ENCODE measurements at regions not wholly inside any gene's neighbourhood (a gene's known extent, or its start where the extent isn't known, plus 50 kb on each side); places are given as distances from the start of the nearest gene placed in this dataset.
"Not testable (repeated sequence)": the region's sequence is repeated elsewhere in the genome, so short reads cannot be mapped to it uniquely, and the experiment has no call there.

DNA sequence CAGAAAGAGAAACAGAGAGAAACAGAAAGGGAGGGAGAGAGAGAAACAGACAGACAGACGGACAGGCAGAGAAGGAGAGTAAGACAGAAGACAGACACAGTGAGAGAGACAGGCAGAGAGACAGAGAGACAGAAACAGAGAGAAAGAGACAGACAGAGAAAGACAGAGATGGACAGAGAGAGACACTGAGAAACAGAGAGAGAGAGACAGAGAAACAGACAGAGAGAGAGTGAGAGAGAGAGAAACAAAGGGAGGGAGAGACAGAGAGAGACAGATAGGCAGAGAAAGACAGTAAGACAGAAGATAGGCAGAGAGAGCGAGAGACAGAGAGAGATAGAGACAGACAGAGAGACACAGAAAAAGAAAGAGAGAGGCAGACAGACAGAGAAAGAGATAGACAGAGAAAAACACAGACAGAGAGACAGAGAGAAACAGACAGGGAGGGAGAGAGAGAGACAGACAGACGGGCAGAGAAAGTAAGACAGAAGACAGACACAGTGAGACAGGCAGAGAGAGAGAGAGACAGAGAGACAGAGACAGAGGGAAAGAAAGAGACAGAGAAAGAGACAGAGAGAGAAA is 753.4 kb upstream of the DEFB115 start:
- DNase-seq (ENCODE audit: low spot score) (no peak), ATAC-seq (no peak)
- intact Hi-C loops (cut with DNase I) = no loop called here

DNA sequence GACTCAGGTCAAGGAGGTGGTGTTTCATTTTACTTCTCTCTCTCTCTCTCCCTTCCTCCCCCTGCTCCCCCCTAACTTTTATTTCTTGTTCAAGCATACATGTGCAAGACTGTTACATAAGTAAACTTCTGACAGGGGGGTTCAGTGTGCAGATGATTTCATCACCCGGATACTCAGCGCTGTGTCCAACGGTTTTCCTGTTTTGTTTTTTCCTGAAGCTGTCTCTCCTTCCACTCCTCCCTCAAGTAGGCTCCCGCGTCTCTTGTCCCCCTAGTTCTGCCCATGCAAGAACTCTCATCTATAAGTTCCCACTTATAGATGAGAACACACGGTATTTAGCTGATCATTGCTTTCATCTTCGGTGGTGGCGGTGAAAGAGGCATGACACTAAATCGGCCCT is 751.9 kb upstream of the DEFB115 start:
- intact Hi-C loops (cut with DNase I) = no loop called here
- ATAC-seq = no peak

DNA sequence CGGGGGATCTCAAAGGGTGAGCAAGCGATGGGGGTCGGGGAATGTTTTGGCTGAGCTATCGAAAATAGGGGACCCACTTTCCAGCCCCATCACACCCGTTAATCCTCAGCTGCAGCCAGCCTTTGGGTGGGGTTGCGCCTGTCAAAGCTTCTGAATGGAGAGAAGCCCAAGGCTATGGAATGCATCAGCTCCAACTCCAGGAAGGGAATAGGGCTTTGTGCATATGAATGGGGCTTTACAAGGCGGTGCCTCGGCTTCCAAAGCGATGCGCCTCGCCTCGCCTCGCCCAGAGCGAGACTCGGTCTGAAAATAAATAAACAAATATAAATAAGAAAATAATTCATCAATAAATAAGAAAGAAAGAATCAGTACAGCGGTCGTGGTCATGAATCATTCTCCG is 751.4 kb upstream of the DEFB115 start:
- no peak for ATAC-seq
- DNase-seq (ENCODE audit: low spot score) = no peak
- intact Hi-C loops (cut with DNase I) = no loop called here

More for the DNA sequence above, 751.9 kb upstream of the DEFB115 start:
- DNase-seq (ENCODE audit: low spot score) = no peak

DNA sequence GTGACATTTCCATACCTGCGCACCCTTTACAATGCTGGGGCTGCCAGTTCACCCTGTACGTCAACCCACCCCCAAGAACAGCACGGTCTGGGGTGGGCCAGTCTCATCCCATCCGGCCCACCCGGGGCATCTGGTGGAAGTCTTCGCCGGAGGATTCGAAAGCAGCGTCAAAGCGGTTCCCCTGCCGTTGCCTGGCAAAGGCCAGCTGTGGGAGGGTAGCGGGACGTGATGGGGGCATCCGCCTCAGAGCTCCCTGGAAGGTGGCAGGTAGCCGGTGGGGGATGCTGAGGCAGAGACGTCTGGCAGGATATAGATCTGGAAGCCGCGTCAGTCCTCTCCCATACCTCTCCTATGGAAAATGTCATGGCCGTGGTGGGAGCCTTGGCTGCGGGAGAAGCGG is 749.1 kb upstream of the DEFB115 start:
- intact Hi-C loops (cut with DNase I); ATAC-seq; DNase-seq (ENCODE audit: low spot score): not testable (repeated sequence)

DNA sequence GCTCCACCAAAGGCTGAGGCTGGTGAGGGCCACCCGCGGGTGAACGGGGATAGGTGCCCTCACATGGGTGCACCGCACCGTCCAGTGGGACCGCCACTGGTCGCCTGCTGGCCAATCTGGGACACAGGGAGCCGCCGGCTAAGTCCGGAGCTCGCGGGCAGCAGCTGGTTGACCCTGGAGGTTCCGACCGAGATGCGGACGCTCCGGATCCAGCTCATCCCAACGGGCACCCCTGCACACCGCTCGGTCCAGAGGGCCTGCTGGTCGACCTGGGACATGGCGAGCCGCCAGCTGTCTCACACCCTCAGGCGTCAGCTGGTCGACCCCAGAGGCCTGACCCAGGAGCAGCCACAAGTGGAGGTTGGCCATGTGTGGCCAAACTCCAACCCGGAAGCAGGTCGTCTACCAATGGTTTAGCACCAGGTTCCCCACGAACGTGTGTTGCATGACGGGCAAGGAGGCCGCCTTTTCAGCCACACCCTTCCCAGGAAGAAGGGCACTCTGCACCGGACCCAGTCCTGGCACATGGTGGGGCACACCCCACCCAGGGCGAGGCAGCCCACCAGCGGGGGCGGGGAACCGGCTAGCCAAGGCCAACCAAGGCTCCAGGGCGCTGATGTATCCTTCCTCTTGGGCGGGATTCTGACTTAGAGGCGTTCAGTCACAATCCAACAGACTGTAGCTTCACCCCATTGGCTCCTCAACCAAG is 746.0 kb upstream of the DEFB115 start:
- intact Hi-C loops (cut with DNase I) = no loop called here
- no peak for DNase-seq (ENCODE audit: low spot score)
- no peak for ATAC-seq

DNA sequence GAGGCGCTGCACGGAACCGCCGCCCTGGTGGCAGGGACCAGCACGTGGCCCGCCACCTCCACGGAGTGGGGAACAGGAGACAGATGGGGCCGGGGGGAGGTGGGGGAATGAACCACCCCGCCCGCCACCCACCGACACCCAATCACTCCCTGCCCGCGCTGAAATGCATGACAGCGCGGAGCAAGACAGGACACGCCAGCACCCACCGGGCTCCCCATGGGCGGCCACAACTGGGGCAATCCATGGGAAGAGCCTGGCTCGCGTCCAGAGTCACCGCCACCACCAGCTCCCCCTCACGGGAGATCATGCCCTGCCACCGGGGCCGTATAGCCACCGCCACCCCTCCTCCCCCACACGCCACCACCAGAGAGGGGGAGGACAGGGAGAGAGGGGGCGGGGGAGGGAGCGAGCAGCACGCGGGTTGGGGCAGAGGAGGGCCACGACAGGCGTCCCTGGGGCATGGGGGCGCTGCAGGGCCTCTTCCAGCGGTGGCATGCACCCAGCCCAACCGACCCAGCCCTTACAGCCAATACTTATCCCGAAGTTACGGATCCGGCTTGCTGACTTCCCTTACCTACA is 744.3 kb upstream of the DEFB115 start:
- no peak for ATAC-seq
- DNase-seq (ENCODE audit: low spot score) = no peak
- intact Hi-C loops (cut with DNase I) = no loop called here

DNA sequence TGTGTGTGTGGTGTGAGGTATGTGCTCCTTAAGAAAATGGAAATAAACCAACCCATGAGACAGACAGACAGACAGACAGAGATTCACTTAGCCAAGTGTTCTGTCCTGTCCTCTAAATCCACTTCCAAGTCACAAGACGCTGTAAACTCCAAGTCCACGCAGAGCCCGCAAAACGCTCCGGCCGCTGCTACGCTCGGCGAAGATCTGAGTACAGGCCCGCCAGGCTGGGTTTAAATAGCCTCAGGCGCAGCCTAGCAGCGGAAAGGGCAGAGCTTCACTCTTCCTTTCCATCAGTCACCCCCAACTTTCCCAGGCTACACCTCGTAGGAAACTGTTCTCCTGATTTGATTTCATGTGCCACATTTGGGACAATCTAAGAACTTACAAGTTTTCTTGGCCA is 741.5 kb upstream of the DEFB115 start:
- DNase-seq (ENCODE audit: low spot score); ATAC-seq; intact Hi-C loops (cut with DNase I): not testable (repeated sequence)

DNA sequence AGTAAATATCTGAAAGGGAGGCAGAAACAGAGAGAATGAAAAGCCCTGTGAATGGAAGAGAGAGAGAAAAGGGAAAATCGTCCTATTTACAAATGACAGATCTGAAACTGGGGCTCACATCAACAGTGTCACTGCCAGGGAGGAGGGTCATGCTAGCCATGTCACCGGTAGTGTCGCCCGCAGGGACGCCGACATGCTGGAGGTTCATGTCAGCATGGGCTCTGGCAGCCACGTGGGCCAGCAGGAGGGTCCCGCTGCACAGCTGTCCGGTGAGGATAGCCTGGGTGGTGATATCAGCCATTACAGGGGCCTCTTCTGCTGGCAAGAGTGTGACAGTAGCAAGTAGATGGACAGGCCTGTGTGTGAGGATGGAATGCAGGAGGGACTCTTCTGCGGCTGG is 738.6 kb upstream of the DEFB115 start:
- DNase-seq (ENCODE audit: low spot score); intact Hi-C loops (cut with DNase I); ATAC-seq: not testable (repeated sequence)

DNA sequence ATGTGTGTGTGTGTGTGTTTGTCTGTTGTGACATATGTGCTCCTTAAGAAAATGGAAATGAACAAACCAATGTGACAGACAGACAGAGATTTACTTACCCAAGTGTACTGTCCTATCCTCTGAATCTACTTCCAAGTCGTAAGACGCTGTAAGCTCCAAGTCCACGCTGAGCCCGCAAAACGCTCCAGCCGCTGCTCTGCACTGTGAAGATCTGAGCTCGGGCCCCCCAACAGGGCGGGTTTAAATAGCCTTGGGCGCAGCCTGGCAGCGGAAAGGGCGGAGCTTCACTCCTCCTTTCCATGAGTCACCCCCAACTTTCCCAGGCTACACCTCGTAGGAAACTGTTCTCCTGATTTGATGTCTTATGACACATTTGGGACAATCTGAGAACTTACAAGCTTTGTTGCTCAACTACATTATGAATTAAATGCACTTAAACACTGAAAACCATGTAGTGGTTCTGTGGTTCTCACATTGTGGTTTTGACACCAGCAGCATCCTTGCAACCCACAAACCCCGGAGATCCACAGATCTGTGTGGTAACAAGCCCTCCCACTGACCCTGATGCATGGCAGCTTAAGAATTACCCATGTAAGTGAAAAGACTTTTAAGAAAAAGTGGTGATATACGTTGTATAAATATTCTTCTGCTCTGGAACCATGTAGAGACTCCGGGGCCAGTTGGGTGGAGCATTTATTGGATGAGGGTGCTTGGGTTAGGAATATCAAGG is 735.6 kb upstream of the DEFB115 start:
- DNase-seq (ENCODE audit: low spot score); ATAC-seq; intact Hi-C loops (cut with DNase I): not testable (repeated sequence)

DNA sequence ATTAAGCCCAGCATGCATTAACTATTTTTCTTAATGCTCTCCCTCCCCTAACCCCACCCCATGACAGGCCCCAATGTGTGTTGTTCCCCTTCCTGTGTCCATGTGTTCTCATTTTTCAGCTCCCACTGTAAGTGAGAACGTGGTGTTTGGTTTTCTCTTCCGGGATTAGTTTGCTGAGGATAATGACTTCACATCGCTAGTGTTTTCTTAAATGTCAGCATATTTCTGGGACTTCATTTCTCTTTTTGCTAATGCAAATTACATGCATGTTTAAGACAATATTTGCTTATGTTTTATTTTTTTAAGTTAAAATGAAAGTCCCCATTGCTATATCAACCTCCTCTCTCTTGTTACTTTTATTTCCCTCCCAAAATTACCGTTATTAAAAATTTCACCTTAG is 733.3 kb upstream of the DEFB115 start:
- ATAC-seq; DNase-seq (ENCODE audit: low spot score); intact Hi-C loops (cut with DNase I): not testable (repeated sequence)

DNA sequence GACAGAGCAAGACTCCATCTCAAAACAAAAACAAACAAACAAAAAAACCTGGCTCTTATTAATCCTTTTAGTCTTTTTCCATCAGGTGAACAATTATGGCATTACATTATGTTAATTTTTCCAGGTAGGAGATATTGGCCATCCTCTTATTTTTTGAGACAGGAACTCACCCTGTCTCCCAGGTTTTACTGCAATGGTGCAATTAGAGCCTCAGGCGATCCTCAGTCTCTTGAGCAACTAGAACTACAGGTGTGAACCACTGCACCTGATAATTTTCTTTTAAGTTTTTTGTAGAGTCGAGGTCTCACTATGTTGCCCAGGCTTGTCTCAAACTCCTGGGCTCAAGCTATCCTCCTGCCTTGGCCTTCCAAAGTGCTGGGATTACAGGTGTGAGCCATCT is 732.7 kb upstream of the DEFB115 start:
- intact Hi-C loops (cut with DNase I); DNase-seq (ENCODE audit: low spot score); ATAC-seq: not testable (repeated sequence)

DNA sequence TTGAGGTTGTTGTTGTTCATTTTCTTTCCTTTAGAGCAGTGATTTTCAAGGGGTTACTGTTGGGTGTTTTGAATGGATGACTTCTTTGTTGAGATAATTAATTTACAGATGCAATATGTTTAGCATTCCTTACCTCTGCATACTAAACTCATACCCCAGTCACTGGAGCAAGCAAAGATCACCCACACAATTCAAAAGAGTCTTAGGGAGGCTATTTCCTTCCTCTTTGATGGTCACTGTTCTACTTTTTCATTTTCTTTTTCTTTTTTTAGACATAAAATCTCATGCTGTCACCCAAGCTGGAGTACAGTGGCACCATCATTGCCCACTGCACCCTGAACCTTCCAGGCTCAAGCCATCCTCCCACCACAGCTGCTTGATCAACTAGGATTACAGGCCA is 723.8 kb upstream of the DEFB115 start:
- DNase-seq (ENCODE audit: low spot score); intact Hi-C loops (cut with DNase I); ATAC-seq: not testable (repeated sequence)

DNA sequence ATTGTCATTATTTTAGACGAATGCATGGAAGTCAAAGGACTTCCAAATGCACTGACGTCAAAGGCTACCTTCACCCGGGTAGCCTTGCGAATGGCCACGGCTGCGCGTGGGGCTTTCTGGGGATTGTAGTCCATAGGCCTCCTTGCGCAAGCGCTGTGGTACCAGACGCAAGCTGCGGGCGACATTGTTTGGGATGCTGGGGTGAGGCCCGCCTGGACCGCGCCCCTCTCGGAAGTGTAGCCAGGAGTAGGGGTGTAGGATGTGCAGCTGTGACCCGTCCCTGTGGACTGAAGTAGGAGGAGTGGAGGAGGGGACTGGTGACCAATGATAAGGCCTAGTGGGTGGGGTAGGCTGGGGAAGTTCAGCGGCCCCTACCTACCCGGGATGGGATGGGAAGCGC is 720.0 kb upstream of the DEFB115 start:
- DNase-seq (ENCODE audit: low spot score); intact Hi-C loops (cut with DNase I): not testable (repeated sequence)
- peak; percentile 50 for ATAC-seq

DNA sequence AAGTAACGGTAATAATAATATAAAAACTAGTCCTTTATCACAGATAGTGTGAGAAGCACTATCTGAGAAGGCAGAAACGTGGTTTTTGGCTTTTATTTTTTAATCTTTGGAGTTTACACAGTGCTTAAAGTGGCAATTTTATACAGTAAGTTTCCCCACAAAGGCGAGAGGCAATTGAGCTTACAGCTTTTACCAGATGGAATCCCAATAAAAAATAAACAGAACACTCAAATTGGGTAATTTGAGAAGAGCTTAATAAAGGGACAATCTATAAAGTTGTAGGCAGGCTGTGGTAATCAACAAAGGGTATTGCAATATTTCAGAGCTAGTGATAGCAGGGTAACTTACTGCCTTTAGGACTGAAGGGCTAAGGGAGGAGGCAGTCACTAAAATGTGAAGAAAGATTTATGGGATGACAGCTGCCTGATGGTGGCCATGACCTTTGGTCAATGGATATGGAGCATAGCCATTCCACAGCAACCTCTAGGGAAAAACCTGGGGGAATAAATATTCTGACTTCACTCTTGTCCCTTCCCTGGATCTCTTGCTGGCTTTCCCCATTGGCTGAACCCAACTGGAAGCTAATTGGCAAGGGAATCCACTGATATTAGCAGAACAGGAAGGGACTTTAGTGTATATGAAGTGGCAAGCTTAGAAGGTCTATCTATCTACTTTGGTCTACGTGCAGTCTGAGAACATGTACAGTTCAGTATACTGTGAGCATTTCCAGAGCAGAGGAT is 717.0 kb upstream of the DEFB115 start:
- DNase-seq (ENCODE audit: low spot score); ATAC-seq: not testable (repeated sequence)

DNA sequence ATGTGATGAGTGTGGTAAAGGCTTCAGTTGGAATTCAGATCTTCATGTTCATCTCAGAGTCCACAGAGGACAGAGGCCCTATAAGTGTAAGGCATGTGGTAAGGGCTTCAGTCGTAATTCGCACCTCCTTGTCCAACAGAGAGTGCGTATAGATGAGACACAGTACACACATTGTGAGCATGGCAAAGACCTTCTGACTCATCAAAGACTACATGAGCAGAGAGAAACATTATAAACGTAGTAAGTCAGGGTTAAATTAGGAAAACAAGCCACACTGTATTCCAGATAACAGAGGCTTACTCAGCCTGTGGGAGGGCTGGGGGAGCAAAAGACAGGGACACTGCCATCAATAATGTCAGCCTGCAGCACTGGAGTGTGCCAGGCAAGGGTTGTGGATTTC is 706.2 kb upstream of the DEFB115 start:
- ATAC-seq; DNase-seq (ENCODE audit: low spot score); intact Hi-C loops (cut with DNase I): not testable (repeated sequence)

More for the DNA sequence above, 717.0 kb upstream of the DEFB115 start:
- intact Hi-C loops (cut with DNase I) = not testable (repeated sequence)

DNA sequence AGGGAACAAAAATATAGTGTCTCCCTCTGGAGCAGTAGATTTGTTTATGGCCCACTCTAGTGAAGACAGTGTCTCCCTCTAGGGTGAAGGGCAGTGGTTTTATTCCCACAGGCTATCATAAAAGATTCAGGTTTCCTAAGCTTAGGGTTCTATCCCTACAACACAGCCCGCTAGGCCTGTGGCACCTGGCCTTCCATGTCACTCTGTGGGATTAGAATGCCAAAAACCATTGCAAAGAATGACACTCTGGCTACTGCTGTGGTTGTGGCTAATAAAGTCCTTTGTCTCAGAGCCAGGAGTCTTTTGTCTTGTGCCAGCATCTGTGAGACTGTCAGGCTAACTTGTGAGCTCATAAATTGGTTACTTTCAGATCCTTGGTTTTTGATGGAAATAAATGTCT is 700.7 kb upstream of the DEFB115 start:
- DNase-seq (ENCODE audit: low spot score); intact Hi-C loops (cut with DNase I); ATAC-seq: not testable (repeated sequence)

DNA sequence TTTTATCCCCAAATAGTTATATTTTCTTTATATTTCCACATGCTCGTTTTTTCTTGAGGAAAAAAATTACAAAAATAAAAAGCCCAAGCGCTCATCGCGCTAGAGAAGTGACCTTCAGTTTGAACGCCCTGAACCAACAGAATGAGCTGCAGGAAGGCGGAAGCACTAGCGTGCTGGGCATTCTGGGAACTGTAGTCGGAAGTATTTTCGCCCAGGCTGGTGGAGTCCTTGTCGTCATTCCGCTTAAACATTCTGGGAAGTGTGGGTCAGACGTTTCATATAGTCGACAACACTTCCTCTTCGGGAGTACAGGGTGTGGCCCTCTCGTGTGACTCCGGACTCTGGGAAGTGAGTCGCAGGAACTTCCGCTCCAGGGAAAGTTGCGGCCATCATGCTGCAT is 692.4 kb upstream of the DEFB115 start:
- intact Hi-C loops (cut with DNase I); DNase-seq (ENCODE audit: low spot score); ATAC-seq: not testable (repeated sequence)

DNA sequence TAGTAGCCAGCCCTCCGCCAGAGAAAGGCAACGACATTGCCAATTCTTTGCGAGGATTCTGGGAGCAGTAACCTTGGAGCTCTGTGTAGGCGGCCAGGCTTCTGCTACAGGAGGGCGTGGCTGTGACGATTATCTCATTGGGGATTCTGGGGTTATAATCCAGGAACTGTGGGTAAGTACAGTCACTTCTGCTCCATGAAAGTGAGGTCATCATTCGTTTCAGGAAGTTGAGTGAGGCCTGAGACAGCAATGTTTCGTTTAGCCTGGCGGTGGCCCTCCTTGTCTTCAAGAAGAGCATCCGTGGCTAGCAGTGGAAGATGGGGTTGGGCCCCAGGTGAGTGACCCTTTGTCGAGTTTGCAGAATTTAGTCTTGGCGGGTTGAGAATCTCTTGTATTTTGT is 687.6 kb upstream of the DEFB115 start:
- DNase-seq (ENCODE audit: low spot score); ATAC-seq; intact Hi-C loops (cut with DNase I): not testable (repeated sequence)

DNA sequence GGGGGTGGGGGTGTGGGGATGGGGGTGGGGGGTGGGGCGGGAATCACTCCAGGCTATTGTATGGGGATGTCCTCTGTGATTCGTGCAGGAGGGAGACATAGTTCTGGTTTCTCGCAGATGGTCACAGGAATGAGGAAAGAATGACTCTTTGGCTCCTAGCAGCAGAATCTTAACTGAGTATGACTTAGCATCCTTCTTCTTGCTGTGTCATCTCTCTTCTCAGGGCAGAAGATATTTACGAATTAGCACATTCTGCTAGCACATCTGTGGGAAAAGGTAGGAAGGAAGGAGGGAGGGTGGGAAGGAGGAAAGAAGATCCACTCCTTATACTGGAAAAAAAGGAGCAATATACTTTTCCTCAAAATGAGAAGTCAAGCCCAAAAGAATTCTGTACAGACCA is 686.8 kb upstream of the DEFB115 start:
- ATAC-seq; intact Hi-C loops (cut with DNase I); DNase-seq (ENCODE audit: low spot score): not testable (repeated sequence)
